Neuron (in vitro differentiated cells): ENCODE measurements at regions not wholly inside any gene's neighbourhood (a gene's known extent, or its start where the extent isn't known, plus 50 kb on each side); places are given as distances from the start of the nearest gene placed in this dataset.

Source experiments
- H2AFZ ChIP-seq: one replicate; pipeline ENCODE4 v1.6.1; 2013; ENCODE audit warnings: low read depth, mild to moderate bottlenecking, inconsistent platforms, low read length, moderate library complexity
- H3K27me3 ChIP-seq: one replicate; pipeline ENCODE4 v1.6.1; 2013; ENCODE audit warnings: low read length; ENCODE audit not compliant: insufficient read depth
- H3K36me3 ChIP-seq: one replicate; pipeline ENCODE4 v1.6.1; 2013; ENCODE audit warnings: low read length; ENCODE audit not compliant: insufficient read depth
- H3K4me1 ChIP-seq: one replicate; pipeline ENCODE4 v1.6.1; 2013; ENCODE audit warnings: low read length; ENCODE audit not compliant: insufficient read depth
- H3K4me3 ChIP-seq: 2 replicates; pipeline ENCODE4 v1.5.1; 2013; ENCODE audit warnings: mild to moderate bottlenecking, low read length, moderate library complexity
- H3K9me3 ChIP-seq: one replicate; pipeline ENCODE4 v1.6.1; 2013; ENCODE audit warnings: low read length

DNA sequence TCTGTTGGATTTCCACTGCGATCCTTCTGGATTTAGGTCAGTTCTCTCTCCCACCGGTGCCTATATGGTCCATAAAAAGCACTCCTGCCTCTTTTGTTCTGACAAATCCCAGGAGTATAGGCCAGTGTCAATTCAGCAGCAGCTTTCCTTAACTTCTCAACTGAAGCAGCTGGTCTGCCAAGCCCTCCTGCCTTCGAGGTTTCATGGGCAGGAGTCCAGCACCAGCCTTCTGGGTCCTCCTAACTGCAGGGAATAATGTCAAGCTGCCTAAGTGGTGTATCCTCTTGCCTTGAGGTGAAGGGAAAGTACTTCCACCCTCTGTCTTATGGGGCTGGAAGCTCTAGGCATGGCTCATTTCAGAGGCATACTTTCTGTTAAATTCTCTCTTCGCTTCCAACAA is 149.4 kb upstream of the NCAM1 start:
- Histone ChIP-seq H3K4me1 (no peaks in the 10 kb centered on the region), H3K27me3 (no peaks in the 10 kb centered on the region), H2AFZ (no peak overlapping the region), H3K36me3 (no peaks in the 10 kb centered on the region), H3K4me3 (no peak overlapping the region), H3K9me3 (no peaks in the 10 kb centered on the region)

DNA sequence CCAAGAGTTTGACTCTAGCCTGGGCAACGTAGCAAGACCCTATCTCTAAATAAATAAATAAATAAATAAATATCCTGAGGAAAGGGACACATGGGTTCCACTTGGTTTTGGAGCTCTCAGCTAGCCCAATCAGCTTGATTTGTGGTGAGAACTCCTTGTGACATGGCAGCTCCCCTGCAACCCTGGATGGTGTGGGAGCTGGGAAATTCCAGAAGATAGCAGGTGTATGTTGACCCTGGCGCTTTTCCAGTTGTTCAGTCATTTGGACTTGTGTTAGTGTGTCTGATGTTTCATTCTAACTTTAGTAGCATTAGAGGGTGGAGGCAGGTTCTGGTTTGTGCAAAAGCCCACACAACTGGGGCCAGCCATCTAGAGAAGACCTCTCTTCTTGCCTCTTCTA is 148.5 kb upstream of the NCAM1 start:
- Histone ChIP-seq H3K4me3 (no peak overlapping the region), H3K4me1 (no peaks in the 10 kb centered on the region), H3K27me3 (no peaks in the 10 kb centered on the region), H2AFZ (no peak overlapping the region), H3K36me3 (no peaks in the 10 kb centered on the region), H3K9me3 (no peaks in the 10 kb centered on the region)

DNA sequence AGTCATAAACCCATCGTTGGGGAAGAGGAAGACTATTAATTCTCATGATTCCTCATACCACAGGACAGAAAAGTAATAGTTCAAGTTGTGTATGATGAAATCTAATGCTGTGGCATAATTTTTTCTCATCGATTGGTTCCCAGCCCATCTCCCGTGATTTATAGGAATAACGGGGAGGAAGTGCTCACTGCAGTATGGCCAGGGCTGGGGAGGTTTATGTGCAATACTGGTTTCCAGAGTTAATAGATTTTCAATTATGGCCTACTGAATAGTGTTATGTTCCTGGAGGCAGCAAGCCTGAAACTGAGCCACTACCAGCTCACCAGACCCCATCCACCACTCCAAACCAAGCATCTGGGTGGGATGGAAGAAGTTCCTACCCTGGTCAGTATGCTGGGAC is 147.1 kb upstream of the NCAM1 start:
- Histone ChIP-seq H3K36me3 (no peaks in the 10 kb centered on the region), H3K27me3 (no peaks in the 10 kb centered on the region), H3K9me3 (no peaks in the 10 kb centered on the region), H3K4me3 (no peak overlapping the region), H3K4me1 (no peaks in the 10 kb centered on the region), H2AFZ (no peak overlapping the region)

DNA sequence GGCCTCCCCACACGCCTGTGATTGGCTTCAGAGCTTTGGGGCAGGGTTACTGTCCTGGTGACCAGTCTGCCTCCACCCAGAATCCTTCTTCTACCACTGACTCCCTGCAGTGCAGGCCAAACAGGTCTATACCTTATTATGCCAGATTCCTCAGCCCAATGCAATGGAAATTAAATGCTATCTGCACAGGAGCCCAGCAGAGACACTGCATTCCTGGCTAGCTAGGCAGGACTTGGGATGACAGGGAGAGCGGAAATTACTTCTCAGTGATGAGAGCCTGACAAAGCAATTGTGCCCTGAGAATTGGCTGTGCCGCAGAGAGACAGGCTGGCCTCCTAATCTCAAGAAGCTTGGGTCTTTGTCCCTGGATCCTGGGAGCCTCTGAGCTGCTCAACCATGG is 143.8 kb upstream of the NCAM1 start:
- H3K36me3 ChIP-seq = no peaks in the 10 kb centered on the region
- no peak overlapping the region for H2AFZ ChIP-seq
- H3K9me3 ChIP-seq = no peaks in the 10 kb centered on the region
- H3K4me3 ChIP-seq = no peak overlapping the region
- H3K27me3 ChIP-seq = no peaks in the 10 kb centered on the region
- no peaks in the 10 kb centered on the region for H3K4me1 ChIP-seq

DNA sequence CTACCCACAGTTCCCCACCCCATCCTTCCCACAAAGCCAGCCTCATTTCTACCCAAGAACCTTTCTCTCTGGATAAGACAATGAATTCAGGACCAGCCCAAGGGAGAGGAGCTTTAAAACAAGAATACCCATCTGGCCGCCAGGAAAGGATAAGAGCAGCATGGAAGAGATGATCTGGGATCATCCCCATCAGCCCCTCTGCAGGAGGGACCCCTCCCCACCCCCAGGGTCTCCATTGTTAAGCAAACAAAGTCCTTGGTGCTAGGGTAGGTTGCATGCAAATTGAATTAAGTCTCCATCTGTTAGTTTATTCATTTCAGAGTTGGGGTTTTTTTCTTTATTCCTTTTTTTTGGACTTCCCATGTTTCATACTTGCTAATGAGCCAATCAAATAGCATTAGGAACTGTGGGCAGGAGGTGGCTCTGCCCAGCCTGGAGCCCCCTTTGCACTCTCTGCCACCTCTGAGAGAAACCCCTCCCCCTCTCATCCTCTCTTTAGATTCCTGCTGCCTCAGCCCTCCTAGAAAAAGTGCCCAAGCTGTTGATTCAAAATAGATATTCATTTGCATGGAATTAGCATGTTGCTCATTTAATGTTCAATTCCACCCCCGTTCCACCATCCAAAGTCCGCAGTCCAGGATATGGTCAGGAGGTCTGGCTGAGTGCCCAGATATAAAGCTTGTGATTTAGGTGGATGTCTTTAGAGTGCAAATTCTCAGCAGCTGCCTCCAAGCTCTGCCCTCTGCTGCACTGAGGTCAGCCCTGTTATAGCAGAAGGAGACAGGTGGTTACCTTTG is 138.5 kb upstream of the NCAM1 start:
- Histone ChIP-seq H3K4me1 (no peaks in the 10 kb centered on the region), H3K36me3 (no peaks in the 10 kb centered on the region), H3K27me3 (no peaks in the 10 kb centered on the region), H3K4me3 (no peak overlapping the region), H3K9me3 (no peaks in the 10 kb centered on the region), H2AFZ (no peak overlapping the region)

DNA sequence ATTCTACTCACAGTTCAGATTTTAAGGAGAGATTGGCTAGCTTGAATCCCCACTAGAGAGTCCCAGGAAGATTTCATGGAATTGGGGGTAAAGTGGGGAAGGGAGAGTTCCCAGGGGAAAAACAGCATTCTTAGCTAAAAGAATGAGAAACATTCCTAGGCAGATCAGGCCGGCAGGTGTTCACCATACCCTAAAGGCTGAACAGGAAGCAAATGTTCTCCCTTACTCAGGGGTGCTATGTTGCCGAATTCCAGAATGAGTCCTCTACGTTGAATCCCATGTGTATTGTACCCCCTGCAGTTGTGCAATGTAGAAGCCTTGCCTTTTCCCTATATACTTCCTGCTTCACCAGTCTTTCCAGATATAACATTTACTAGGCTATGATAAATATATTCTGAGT is 135.2 kb upstream of the NCAM1 start:
- no peaks in the 10 kb centered on the region for H3K4me1 ChIP-seq
- no peak overlapping the region for H2AFZ ChIP-seq
- H3K9me3 ChIP-seq = no peaks in the 10 kb centered on the region
- H3K36me3 ChIP-seq = no peaks in the 10 kb centered on the region
- no peak overlapping the region for H3K4me3 ChIP-seq
- no peaks in the 10 kb centered on the region for H3K27me3 ChIP-seq

DNA sequence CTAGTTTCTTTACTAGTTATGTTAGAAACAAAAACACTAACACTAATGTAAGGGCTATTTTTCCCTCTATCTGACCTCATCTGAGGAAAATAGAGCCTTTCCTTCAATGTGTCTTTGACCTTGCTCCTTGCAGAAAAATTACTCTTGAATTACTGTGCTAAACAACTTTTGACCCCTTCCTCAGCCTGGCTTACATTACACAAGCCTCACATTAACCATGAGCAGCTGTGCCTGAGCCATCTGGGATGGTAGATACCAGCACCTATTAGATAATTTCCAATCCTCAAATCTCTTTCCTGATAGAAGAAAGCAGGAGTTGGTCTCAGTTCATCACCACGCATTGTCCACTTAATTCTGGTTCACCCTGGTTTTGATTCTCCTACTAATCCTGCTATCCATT is 134.4 kb upstream of the NCAM1 start:
- no peak overlapping the region for H3K4me3 ChIP-seq
- no peaks in the 10 kb centered on the region for H3K27me3 ChIP-seq
- H3K36me3 ChIP-seq = no peaks in the 10 kb centered on the region
- H3K9me3 ChIP-seq = no peaks in the 10 kb centered on the region
- H2AFZ ChIP-seq = no peak overlapping the region
- no peaks in the 10 kb centered on the region for H3K4me1 ChIP-seq

DNA sequence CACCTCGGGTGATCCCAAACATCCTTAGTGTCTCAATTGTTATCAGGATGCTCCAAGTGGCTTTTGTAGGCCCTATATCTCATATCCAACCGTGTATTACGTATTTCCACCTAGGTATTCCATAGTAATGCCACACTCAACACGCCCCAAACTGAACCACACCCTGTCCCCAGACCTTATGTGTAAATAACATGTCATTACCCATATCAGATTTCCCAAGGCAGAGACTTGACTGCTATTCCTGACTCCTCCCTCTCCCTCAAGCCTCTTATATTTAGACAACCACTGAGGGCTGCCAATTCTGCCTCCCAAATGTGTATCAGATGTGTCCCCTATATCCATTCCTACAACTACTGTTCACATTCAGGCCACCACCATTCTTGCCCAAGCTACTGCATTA is 132.8 kb upstream of the NCAM1 start:
- Histone ChIP-seq H3K4me1 (no peaks in the 10 kb centered on the region), H3K4me3 (no peak overlapping the region), H2AFZ (no peak overlapping the region), H3K9me3 (no peaks in the 10 kb centered on the region), H3K36me3 (no peaks in the 10 kb centered on the region), H3K27me3 (no peaks in the 10 kb centered on the region)

DNA sequence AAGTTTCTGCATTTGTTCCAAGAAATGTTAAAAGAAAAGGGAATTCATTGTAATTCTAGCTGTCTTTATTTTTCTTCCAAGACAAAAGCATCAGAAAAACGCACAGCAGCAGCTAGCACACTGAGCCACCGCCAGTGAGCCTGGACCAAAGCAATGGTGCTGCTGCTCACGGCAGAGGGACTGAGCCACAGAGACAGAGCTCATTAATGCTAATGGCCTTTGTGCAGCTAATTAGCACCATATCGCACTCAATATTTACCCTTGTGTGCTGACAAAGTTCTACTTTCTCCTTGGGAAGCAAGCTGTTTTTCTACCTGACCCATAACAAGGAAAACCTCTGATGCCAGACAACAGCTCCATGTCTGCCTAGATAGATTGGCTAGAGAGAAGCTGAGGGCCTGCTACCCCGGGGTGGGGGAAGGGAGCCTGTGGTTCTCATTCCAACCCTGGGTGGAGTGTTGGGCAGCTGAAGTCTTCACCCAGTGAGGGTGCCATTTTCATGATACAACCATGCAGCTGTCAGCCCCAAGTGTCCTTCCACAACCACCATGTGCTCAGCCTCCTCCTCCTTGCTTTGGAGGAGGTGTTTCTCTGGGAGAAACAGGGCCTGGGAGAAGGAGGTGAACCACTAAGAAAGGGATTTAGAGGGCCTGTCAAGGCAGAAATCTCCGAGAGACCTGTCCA is 131.1 kb upstream of the NCAM1 start:
- Histone ChIP-seq H3K27me3 (no peaks in the 10 kb centered on the region), H3K4me3 (no peak overlapping the region)

DNA sequence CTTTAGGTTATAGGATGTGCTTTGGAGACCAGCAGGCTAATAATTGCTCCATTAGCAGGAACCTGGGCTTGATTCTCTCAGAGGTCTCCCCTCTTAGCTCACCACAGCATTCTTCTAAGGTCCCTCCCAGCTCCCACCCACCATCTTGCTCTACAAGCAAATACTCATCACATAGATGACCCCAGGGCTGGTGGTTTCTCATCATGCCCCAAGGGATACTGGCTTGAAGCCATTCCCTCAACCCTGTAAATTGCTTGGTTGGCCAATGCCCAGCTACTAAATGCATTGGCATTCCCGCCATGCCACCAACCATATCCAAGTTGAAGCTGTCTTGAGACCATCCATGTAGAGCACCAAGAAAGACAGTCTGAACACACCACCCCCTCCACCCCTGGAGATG is 130.2 kb upstream of the NCAM1 start:
- Histone ChIP-seq H2AFZ (no peak overlapping the region), H3K4me3 (no peak overlapping the region), H3K4me1 (no peaks in the 10 kb centered on the region), H3K27me3 (no peaks in the 10 kb centered on the region), H3K9me3 (no peaks in the 10 kb centered on the region), H3K36me3 (no peaks in the 10 kb centered on the region)

More for the DNA sequence above, 131.1 kb upstream of the NCAM1 start:
- Histone ChIP-seq H3K4me1 (no peaks in the 10 kb centered on the region), H3K36me3 (no peaks in the 10 kb centered on the region), H3K9me3 (no peaks in the 10 kb centered on the region), H2AFZ (no peak overlapping the region)

DNA sequence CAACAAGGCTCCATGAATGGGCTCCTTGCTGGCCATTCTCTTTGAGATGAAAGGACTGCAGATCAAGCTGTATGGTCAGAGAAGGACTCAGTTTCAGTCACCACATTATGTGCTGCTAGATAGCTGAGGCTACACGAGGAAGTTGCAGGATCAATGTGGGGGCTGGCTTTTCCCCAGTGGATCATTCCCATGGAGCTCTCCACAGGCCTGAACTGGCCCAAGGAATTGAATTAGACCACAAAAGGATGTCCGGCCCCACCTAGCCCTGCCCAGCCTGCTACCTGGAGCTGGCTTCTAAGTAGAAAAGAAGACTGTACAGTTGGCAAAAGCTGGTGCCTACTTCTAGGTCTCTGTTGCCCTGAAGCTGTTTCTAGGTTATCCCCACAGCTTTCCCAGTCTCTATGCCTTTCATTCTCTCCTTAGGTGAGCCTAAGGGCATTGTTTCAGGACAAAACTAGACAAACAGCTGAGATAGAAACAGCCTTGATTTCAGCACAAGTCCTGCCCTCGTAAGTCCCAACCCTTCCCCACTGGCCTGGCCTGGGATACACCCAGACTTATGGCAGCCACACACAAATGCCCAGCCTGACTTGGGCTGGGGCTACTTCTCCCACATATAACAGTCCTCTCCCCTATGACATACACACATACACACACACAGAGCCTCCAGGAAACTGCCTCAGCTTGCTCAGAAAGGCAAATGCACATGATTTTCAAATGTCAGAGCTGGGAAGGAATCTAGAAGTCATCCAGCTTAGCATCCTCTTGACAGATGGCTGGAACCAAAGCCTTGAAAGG is 129.1 kb upstream of the NCAM1 start:
- no peaks in the 10 kb centered on the region for H3K4me1 ChIP-seq
- no peaks in the 10 kb centered on the region for H3K27me3 ChIP-seq
- H2AFZ ChIP-seq = no peak overlapping the region
- H3K36me3 ChIP-seq = no peaks in the 10 kb centered on the region
- H3K4me3 ChIP-seq = no peak overlapping the region
- no peaks in the 10 kb centered on the region for H3K9me3 ChIP-seq

DNA sequence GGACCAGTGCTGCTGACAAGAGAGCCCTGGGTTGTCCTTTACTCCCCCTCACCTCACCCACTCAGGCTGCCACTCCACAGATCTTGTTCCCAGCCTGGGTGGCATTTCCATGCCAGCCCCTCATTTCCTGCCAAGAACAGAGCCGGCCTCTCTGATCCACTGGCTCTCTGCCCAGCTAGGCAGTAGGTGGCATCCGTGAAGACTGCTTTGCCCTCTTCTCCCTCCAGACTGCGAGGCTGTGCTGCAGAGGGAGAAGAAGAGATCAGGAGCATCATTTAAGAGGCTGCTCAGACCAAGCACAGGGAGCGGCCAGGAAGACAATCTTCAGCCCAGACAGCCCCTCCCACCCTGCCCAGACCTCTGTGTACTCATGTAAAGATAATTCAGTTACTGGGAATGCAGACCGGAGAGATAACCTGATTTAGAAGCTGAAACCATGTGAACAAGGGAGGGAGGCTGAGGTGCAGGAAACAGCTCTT is 126.9 kb upstream of the NCAM1 start:
- Histone ChIP-seq H3K9me3 (no peaks in the 10 kb centered on the region), H3K4me1 (no peaks in the 10 kb centered on the region), H3K4me3 (no peak overlapping the region), H3K36me3 (no peaks in the 10 kb centered on the region), H2AFZ (no peak overlapping the region), H3K27me3 (no peaks in the 10 kb centered on the region)

DNA sequence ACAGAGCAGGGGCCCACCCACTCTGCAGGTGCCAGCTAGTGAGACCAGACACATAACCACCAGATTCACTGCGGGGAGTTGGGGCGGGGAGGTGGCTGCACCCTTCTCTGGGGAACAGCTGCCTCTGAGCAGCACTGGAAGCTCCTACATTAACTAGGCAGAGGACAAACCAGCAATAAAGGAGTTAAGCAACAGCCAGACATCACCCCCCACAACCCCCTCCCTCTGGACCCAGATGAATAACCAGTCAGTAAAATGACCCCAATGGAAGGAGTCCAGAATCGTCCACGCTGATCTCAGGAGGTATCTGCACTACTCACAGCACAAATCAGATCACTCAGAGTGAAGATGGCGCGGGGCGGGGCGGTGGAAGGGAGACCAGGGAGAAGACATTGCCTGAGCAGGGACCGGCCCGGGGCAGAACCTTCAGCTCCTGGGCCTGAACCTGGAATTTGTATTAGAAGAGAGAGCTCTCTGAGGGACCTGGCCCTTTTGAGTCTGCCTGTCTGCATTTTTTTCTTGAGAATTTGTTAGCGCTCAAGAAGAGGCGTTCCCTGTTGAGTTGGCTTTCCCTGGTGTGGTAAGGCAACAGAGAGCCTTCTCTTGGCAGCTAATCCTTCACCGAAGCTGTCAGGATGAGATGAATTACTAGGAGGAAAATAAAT is 125.5 kb upstream of the NCAM1 start:
- no peaks in the 10 kb centered on the region for H3K27me3 ChIP-seq
- no peaks in the 10 kb centered on the region for H3K4me1 ChIP-seq
- no peaks in the 10 kb centered on the region for H3K36me3 ChIP-seq
- H3K4me3 ChIP-seq = no peak overlapping the region
- H3K9me3 ChIP-seq = no peaks in the 10 kb centered on the region
- H2AFZ ChIP-seq = no peak overlapping the region
